ACHN (cell line): ENCODE measurements at regions not wholly inside any gene's neighbourhood (a gene's known extent, or its start where the extent isn't known, plus 50 kb on each side); places are given as distances from the start of the nearest gene placed in this dataset.

ENCODE experiments used
- DNase-seq: peaks from one replicate; pipeline ENCODE4 v3.0.0-alpha.2; 2015
- in situ Hi-C: cut with HindIII; loops from 2 replicates; pipeline ENCODE4 v1.10.0; 2017; ENCODE audit warnings: low sequenced_read_pairs, low pct_ligation_motif_present, low pct_unique_long_range_greater_than_20kb

GRCh38 chr14:98602983-98603382 lies 669.0 kb downstream of the BCL11B start:
- in situ Hi-C loops, result no loop called here
- no peak for DNase-seq

- in situ Hi-C loops, result no loop called here
- DNase-seq, result no peak
These were observed 667.0 kb downstream of the BCL11B start for GRCh38 chr14:98605043-98605442.

GRCh38 chr14:98606041-98606640 lies 665.9 kb downstream of the BCL11B start:
- in situ Hi-C loops, result no loop called here
- DNase-seq, result no peak

- in situ Hi-C loops, result no loop called here
- DNase-seq, result no peak
These were observed 665.2 kb downstream of the BCL11B start for GRCh38 chr14:98606816-98607215.

- in situ Hi-C loops, result no loop called here
- DNase-seq, result no peak
These were observed 664.6 kb downstream of the BCL11B start for GRCh38 chr14:98607341-98607910.

- in situ Hi-C loops, result no loop called here
- no peak for DNase-seq
These were observed 663.6 kb downstream of the BCL11B start for GRCh38 chr14:98608071-98609060.

- DNase-seq, result no peak
- in situ Hi-C loops, result no loop called here
These were observed 659.4 kb downstream of the BCL11B start for GRCh38 chr14:98612434-98613200.

- no peak for DNase-seq
- in situ Hi-C loops, result no loop called here
These were observed 657.3 kb downstream of the BCL11B start for GRCh38 chr14:98614741-98615140.

- in situ Hi-C loops, result no loop called here
- DNase-seq, result no peak
These were observed 649.6 kb downstream of the BCL11B start for GRCh38 chr14:98622208-98623051.

- no peak for DNase-seq
- in situ Hi-C loops, result no loop called here
These were observed 648.1 kb downstream of the BCL11B start for GRCh38 chr14:98623788-98624415.

- no peak for DNase-seq
- in situ Hi-C loops, result no loop called here
These were observed 638.6 kb downstream of the BCL11B start for GRCh38 chr14:98633380-98633779.

- no peak for DNase-seq
- in situ Hi-C loops, result no loop called here
These were observed 637.8 kb downstream of the BCL11B start for GRCh38 chr14:98634043-98634820.

- in situ Hi-C loops, result no loop called here
- no peak for DNase-seq
These were observed 633.6 kb downstream of the BCL11B start for GRCh38 chr14:98638366-98638765.

- no peak for DNase-seq
- in situ Hi-C loops, result no loop called here
These were observed 624.2 kb downstream of the BCL11B start for GRCh38 chr14:98647754-98648153.

- DNase-seq, result no peak
- in situ Hi-C loops, result no loop called here
These were observed 621.0 kb downstream of the BCL11B start for GRCh38 chr14:98651037-98651436.

- in situ Hi-C loops, result no loop called here
- no peak for DNase-seq
These were observed 607.0 kb downstream of the BCL11B start for GRCh38 chr14:98665007-98665406.

GRCh38 chr14:98666545-98666944 lies 605.5 kb downstream of the BCL11B start:
- in situ Hi-C loops, result no loop called here
- DNase-seq, result no peak
